Testis (tissue), 2 donors: ENCODE measurements at regions not wholly inside any gene's neighbourhood (a gene's known extent, or its start where the extent isn't known, plus 50 kb on each side); places are given as distances from the start of the nearest gene placed in this dataset.

ENCODE experiments used
- DNase-seq: peaks from one replicate; pipeline ENCODE4 v3.0.0-alpha.2; 2019
- H3K27ac ChIP-seq, 2 donors: fragments of 200-600 bp; sonication (generic); one replicate each; pipeline ENCODE4 v1.5.1; 2019
- H3K27me3 ChIP-seq: fragments of 200-600 bp; sonication (generic); one replicate; pipeline ENCODE4 v1.5.1; 2019
- H3K36me3 ChIP-seq: fragments of 200-600 bp; sonication (generic); one replicate; pipeline ENCODE4 v1.5.1; 2017; ENCODE audit warnings: low read depth; ENCODE audit errors: missing control alignments
- H3K4me1 ChIP-seq: fragments of 200-600 bp; sonication (generic); one replicate; pipeline ENCODE4 v1.5.1; 2019
- H3K4me3 ChIP-seq, 2 donors: fragments of 200-600 bp; sonication (generic); one replicate each; pipeline ENCODE4 v1.5.1; 2017 to 2019
- H3K9me3 ChIP-seq: fragments of 200-600 bp; sonication (generic); one replicate; pipeline ENCODE4 v1.5.1; 2017
- POLR2A ChIP-seq: fragments of 450-650 bp; IDR thresholded peaks from one replicate; pipeline ENCODE4 v1.6.1; 2017; ENCODE audit warnings: antibody characterized with exemption, mild to moderate bottlenecking, moderate library complexity
- WGBS, 2 donors: methylation state at CpG; one replicate each; pipeline ENCODE4 v1.1.5; 2018; 5-methylcytosine and 5-hydroxymethylcytosine counted together
- intact Hi-C: fragments of 100-400 bp; cut with DNase I; formaldehyde crosslinking; loops from one replicate; pipeline ENCODE4 v1.15.1; 2023; ENCODE audit warnings: low total_unique reads
- TF ChIP-seq, protein P1 (sequence below), 3 experiments: fragments of 450-650 bp in 2 of 3; fragments of 200-600 bp in 1 of 3; sonication (generic) in 1 of 3; IDR thresholded peaks; one replicate each; pipeline ENCODE4 v1.5.1; 2016 to 2019; ENCODE audit warnings: antibody characterized with exemption in 3 of 3, mild to moderate bottlenecking in 2 of 3, moderate library complexity in 1 of 3

DNA sequence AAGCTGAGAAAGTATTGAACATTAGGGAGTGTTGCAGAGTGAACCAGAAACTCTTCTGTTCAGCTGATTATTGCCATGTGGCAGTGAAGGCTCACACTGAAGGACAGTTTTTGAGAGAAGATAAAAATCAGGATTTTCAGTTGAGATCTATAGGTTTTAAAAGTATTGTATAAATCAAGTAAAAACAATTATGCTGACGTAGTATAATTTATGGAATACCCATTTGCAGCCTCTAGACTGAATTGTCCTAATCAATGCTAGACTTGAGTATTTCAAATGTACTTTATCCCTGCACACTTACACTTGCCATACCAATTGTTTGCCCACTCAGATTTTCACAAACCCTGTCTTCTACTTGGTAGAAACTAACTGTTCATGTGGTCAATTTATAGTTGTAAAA, 245.8 kb downstream of the FRK start:
- intact Hi-C loops, result no loop called here
- Histone ChIP-seq H3K27ac (no peak overlapping the region), H3K36me3 (no peaks in the 10 kb centered on the region), H3K4me3 (no peak overlapping the region), H3K9me3 (no peaks in the 10 kb centered on the region), H3K27me3 (no peaks in the 10 kb centered on the region), H3K4me1 (no peaks in the 10 kb centered on the region)
- WGBS, 2 donors, result 81 to 97% methylated on average over 1 of the region's 1 CpG
- TF ChIP-seq, protein P1, sequence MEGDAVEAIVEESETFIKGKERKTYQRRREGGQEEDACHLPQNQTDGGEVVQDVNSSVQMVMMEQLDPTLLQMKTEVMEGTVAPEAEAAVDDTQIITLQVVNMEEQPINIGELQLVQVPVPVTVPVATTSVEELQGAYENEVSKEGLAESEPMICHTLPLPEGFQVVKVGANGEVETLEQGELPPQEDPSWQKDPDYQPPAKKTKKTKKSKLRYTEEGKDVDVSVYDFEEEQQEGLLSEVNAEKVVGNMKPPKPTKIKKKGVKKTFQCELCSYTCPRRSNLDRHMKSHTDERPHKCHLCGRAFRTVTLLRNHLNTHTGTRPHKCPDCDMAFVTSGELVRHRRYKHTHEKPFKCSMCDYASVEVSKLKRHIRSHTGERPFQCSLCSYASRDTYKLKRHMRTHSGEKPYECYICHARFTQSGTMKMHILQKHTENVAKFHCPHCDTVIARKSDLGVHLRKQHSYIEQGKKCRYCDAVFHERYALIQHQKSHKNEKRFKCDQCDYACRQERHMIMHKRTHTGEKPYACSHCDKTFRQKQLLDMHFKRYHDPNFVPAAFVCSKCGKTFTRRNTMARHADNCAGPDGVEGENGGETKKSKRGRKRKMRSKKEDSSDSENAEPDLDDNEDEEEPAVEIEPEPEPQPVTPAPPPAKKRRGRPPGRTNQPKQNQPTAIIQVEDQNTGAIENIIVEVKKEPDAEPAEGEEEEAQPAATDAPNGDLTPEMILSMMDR (IDR thresholded peaks at IDR 0.05), result no peak
- no peak for TF ChIP-seq POLR2A
- no peak for DNase-seq

DNA sequence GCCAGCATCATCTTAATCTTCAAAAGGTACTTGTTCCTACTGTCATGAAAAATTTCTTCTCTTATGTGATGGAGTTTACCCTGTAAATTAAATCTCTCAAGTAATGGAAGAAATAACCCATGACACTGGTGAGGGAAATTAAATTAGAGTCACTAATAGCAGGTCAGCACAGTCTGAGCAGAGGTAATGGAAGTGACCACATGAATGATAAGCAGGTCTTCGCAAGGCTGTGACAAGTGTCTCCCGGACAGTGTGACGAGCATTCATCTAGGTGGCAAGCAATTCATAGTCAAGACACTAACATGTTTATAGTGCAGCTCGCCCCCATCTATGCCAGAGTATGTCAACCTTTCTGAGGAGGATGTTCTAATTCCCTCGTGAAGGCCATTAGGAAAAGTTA, 249.2 kb downstream of the FRK start:
- TF ChIP-seq POLR2A, result no peak
- TF ChIP-seq, protein P1 (IDR thresholded peaks at IDR 0.05), result no peak
- Histone ChIP-seq H3K4me3 (no peak overlapping the region), H3K27me3 (no peaks in the 10 kb centered on the region), H3K9me3 (no peaks in the 10 kb centered on the region), H3K4me1 (no peaks in the 10 kb centered on the region), H3K27ac (no peak overlapping the region), H3K36me3 (no peaks in the 10 kb centered on the region)
- intact Hi-C loops, result no loop called here
- DNase-seq, result no peak
- 85% methylated on average over 5 of the region's 5 CpGs for WGBS, 2 donors

DNA sequence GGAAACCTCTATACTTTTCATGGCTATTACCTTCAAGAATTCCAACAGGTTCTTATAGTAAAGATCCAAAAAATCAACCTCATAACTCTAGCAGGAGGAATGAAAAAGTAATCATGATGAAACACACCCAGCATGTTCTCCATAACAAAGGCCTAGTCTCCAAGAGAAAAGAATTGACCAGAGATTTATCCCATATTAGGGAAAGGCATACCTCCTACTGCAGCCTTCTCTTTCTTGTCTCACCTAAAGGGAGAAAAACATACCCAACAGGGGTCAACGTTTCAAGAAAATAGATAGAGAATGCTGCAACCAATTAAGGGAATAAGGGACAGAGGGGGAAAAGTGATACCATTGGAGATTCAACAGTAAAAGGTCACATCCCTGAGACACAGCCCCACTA, 262.5 kb downstream of the FRK start:
- Histone ChIP-seq H3K4me1 (no peaks in the 10 kb centered on the region), H3K36me3 (no peaks in the 10 kb centered on the region), H3K9me3 (no peaks in the 10 kb centered on the region), H3K27me3 (no peaks in the 10 kb centered on the region), H3K4me3 (no peak overlapping the region), H3K27ac (no peak overlapping the region)
- no peak for TF ChIP-seq POLR2A
- TF ChIP-seq, protein P1 (IDR thresholded peaks at IDR 0.05), result no peak
- intact Hi-C loops, result no loop called here
- WGBS, 2 donors, result 48 to 76% methylated on average over 1 of the region's 1 CpG
- no peak for DNase-seq

DNA sequence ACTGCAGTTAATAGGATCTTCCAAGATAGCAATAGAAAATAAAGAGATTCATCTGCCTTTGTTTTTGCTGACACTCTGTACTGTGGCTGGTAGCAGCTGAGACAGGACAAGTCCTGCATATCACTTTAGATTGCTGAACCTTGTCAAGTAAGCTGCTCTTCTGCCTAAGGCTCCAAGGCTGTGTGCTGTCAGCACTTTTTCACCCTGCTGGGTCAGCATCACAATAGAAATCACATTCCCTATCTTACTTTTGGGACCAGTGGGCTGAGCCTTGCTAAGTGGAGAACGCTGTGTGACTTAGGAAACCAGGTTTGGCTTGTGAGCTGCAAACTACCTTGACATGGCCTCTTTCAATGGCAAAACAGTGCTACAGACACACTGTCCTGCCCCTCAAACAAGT, 263.9 kb downstream of the FRK start:
- Histone ChIP-seq H3K4me1 (no peaks in the 10 kb centered on the region), H3K36me3 (no peaks in the 10 kb centered on the region), H3K9me3 (no peaks in the 10 kb centered on the region), H3K27me3 (no peaks in the 10 kb centered on the region), H3K4me3 (no peak overlapping the region), H3K27ac (no peak overlapping the region)
- TF ChIP-seq, protein P1 (IDR thresholded peaks at IDR 0.05), result no peak
- no peak for TF ChIP-seq POLR2A
- no peak for DNase-seq
- 70 to 86% methylated on average over 1 of the region's 1 CpG for WGBS, 2 donors
- intact Hi-C loops, result no loop called here

DNA sequence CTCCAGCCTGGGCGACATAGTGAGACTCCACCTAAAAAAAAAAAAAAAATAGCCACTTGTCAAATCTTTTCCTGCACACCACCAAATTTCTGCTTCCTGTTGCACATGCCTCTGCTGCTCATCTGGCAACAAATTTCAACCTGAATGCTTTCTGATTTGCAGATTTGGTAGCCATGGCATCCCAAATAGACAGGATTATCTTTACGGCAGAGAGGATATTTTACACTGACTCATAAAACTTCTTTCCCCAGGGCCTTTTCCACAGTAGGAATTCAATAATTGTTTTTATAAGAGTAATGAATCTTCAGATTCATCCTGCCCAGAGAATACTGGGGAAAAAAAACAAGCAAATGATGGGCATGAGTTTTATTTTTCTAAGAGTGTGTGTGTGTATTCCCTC, 264.6 kb downstream of the FRK start:
- Histone ChIP-seq H3K27ac (no peak overlapping the region), H3K4me3 (no peak overlapping the region), H3K36me3 (no peaks in the 10 kb centered on the region), H3K4me1 (no peaks in the 10 kb centered on the region), H3K9me3 (no peaks in the 10 kb centered on the region), H3K27me3 (no peaks in the 10 kb centered on the region)
- no peak for DNase-seq
- intact Hi-C loops, result no loop called here
- 83 to 87% methylated on average over 2 of the region's 2 CpGs for WGBS, 2 donors
- TF ChIP-seq, protein P1 (IDR thresholded peaks at IDR 0.05), result no peak
- no peak for TF ChIP-seq POLR2A
